ENCODE measurements at regions not wholly inside any gene's neighbourhood (a gene's known extent, or its start where the extent isn't known, plus 50 kb on each side); places are given as distances from the start of the nearest gene placed in this dataset.

DNA sequence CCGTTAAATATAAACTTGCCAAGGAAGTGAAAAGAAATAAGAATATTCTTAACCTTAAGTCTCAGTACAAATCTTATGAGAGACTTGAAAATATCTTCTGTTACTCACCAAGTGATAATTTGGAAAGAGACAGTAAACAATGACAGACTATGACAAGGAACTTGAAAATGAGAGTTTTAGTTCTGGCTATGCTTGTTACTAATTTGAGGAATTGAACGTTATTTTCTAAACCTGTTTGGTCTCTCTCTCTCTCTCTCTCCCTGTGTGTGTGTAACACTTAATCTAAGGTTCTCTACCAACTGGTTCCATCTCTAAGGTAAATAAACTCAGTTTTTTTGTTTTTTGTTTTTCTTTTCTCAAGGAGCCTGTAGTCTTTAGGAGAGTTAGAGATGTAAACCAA lies 161.8 kb downstream of the AMY1C start:
- intact Hi-C loops (cut with DNase I; ENCODE audit: low total_unique reads): no loop called here
- DNase-seq (ENCODE audit: low spot score in 2 of 2): no peak
- WGBS, 2 donors: 75 to 78% methylated on average over 2 of the region's 2 CpGs
- no peak overlapping the region for H3K4me3 ChIP-seq (ENCODE audit: low read depth, poor library complexity, severe bottlenecking)
- TF ChIP-seq POLR2A (IDR thresholded peaks at IDR 0.05) (no peak), CTCF (IDR thresholded peaks at IDR 0.05) (no peak)

GRCh38 chr1:103917795-103918194 lies 168.1 kb downstream of the AMY1C start:
- H3K4me3 ChIP-seq (ENCODE audit: low read depth, poor library complexity, severe bottlenecking): no peak overlapping the region
- 45 to 49% methylated on average over 2 of the region's 2 CpGs for WGBS, 2 donors
- intact Hi-C loops (cut with DNase I; ENCODE audit: low total_unique reads): no loop called here
- no peak for DNase-seq (ENCODE audit: low spot score in 2 of 2)
- no peak for TF ChIP-seq CTCF (IDR thresholded peaks at IDR 0.05)

- no peak overlapping the region for H3K4me3 ChIP-seq (ENCODE audit: low read depth, poor library complexity, severe bottlenecking)
- no peak for DNase-seq (ENCODE audit: low spot score in 2 of 2)
- TF ChIP-seq POLR2A (IDR thresholded peaks at IDR 0.05) (no peak), CTCF (IDR thresholded peaks at IDR 0.05) (no peak)
- intact Hi-C loops (cut with DNase I; ENCODE audit: low total_unique reads): no loop called here
- 74 to 91% methylated on average over 1 of the region's 1 CpG for WGBS, 2 donors
Measured at GRCh38 chr1:103931891-103932290, 182.2 kb downstream of the AMY1C start.

- TF ChIP-seq POLR2A (IDR thresholded peaks at IDR 0.05) (no peak), CTCF (IDR thresholded peaks at IDR 0.05) (no peak)
Measured at GRCh38 chr1:103937763-103938357, 188.2 kb downstream of the AMY1C start.

DNA sequence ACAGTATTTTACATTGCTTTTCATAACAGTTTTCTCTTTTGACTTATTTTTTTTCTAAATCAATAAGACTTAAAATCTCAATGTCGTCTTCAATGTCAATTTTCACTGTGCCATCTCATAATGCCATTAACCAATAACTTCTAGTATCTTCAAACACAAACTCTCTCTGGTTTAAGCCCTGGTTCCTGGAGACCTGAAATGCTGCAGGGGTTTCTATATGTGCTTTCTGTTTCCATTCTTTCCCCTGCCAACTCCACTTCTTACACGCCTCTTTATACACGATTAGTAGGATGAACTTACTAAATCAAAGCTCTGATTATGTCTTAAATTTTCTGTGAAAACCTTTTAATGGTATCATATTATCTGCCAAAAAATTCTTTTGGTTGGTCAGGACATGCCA lies 191.4 kb downstream of the AMY1C start:
- TF ChIP-seq CTCF (IDR thresholded peaks at IDR 0.05) (no peak), POLR2A (IDR thresholded peaks at IDR 0.05) (no peak)
- no peak for DNase-seq (ENCODE audit: low spot score in 2 of 2)
- intact Hi-C loops (cut with DNase I; ENCODE audit: low total_unique reads): no loop called here
- no peak overlapping the region for H3K4me3 ChIP-seq (ENCODE audit: low read depth, poor library complexity, severe bottlenecking)
- 30 to 32% methylated on average over 3 of the region's 3 CpGs for WGBS, 2 donors

More at GRCh38 chr1:103937763-103938357, 188.2 kb downstream of the AMY1C start:
- 81 to 85% methylated on average over 4 of the region's 4 CpGs for WGBS, 2 donors
- no peak overlapping the region for H3K4me3 ChIP-seq (ENCODE audit: low read depth, poor library complexity, severe bottlenecking)
- DNase-seq (ENCODE audit: low spot score in 2 of 2): no peak
- intact Hi-C loops (cut with DNase I; ENCODE audit: low total_unique reads): no loop called here

GRCh38 chr1:103942029-103942428 lies 192.3 kb downstream of the AMY1C start:
- no peak overlapping the region for H3K4me3 ChIP-seq (ENCODE audit: low read depth, poor library complexity, severe bottlenecking)
- WGBS, 2 donors: 72 to 83% methylated on average over 1 of the region's 1 CpG
- no peak for TF ChIP-seq POLR2A (IDR thresholded peaks at IDR 0.05)
- intact Hi-C loops (cut with DNase I; ENCODE audit: low total_unique reads): no loop called here
- no peak for DNase-seq (ENCODE audit: low spot score in 2 of 2)
